Mesenchymal stem cell (in vitro differentiated cells and primary cell): ENCODE measurements at regions not wholly inside any gene's neighbourhood (a gene's known extent, or its start where the extent isn't known, plus 50 kb on each side); places are given as distances from the start of the nearest gene placed in this dataset.
A peak's percentile ranks its signal among the peaks of the same experiment; 100 is the strongest.

Source experiments
- DNase-seq: peaks from one replicate; pipeline ENCODE4 v3.0.0-alpha.2; 2013
- H2AFZ ChIP-seq: one replicate; pipeline ENCODE4 v1.6.1; 2013; ENCODE audit warnings: low read depth, mild to moderate bottlenecking, control low read depth, inconsistent platforms, low read length, moderate library complexity
- H2AK5ac ChIP-seq: 2 replicates; pipeline ENCODE4 v1.6.1; 2013; ENCODE audit warnings: low read length, moderate library complexity, mild to moderate bottlenecking, inconsistent platforms; ENCODE audit not compliant: severe bottlenecking
- H2BK120ac ChIP-seq: one replicate; pipeline ENCODE4 v1.6.1; 2013; ENCODE audit warnings: low read depth, mild to moderate bottlenecking, inconsistent platforms, low read length, moderate library complexity
- H2BK12ac ChIP-seq, 2 experiments: one replicate each; pipeline ENCODE4 v1.6.1; 2013; ENCODE audit warnings: inconsistent platforms in 2 of 2, low read length in 2 of 2, mild to moderate bottlenecking in 2 of 2, moderate library complexity in 2 of 2, control low read depth in 1 of 2
- H2BK15ac ChIP-seq: one replicate; pipeline ENCODE4 v1.6.1; 2013; ENCODE audit warnings: mild to moderate bottlenecking, low read depth, inconsistent platforms; ENCODE audit not compliant: poor library complexity, severe bottlenecking
- H2BK5ac ChIP-seq: 2 replicates; pipeline ENCODE4 v1.6.1; 2013; ENCODE audit warnings: low read depth, mild to moderate bottlenecking, low read length, control low read depth, inconsistent platforms; ENCODE audit not compliant: poor library complexity, severe bottlenecking
- H3K14ac ChIP-seq, 2 experiments: one replicate each; pipeline ENCODE4 v1.6.1; 2013; ENCODE audit warnings: inconsistent platforms in 2 of 2, low read length in 2 of 2, control low read depth in 1 of 2, mild to moderate bottlenecking in 1 of 2, moderate library complexity in 1 of 2
- H3K18ac ChIP-seq, 2 experiments: one replicate each; pipeline ENCODE4 v1.6.1; 2013; ENCODE audit warnings: inconsistent platforms in 2 of 2, low read length in 2 of 2, control low read depth in 1 of 2, low read depth in 1 of 2, mild to moderate bottlenecking in 1 of 2
- H3K23ac ChIP-seq, 2 experiments: one replicate each; pipeline ENCODE4 v1.6.1; 2013; ENCODE audit warnings: inconsistent platforms in 2 of 2, low read length in 2 of 2, mild to moderate bottlenecking in 2 of 2, moderate library complexity in 2 of 2, control low read depth in 1 of 2
- H3K27ac ChIP-seq: 2 replicates; pipeline ENCODE4 v1.5.1; 2013; ENCODE audit warnings: mild to moderate bottlenecking, moderate library complexity, low read length, control low read depth, inconsistent platforms; ENCODE audit not compliant: poor library complexity, severe bottlenecking
- H3K27me3 ChIP-seq, 2 experiments: 2 replicates each; pipeline versions ENCODE4 v1.6.1 to v1.7.0; 2013; ENCODE audit warnings: low read length in 2 of 2, mild to moderate bottlenecking in 2 of 2, moderate library complexity in 2 of 2, control low read depth in 1 of 2, inconsistent platforms in 1 of 2; ENCODE audit not compliant: control insufficient read depth in 1 of 2, insufficient read depth in 1 of 2
- H3K36me3 ChIP-seq, 2 experiments: 2 replicates each; pipeline versions ENCODE4 v1.6.1 to v1.7.0; 2013; ENCODE audit warnings: low read length in 2 of 2, control low read depth in 1 of 2, inconsistent platforms in 1 of 2, low read depth in 1 of 2, mild to moderate bottlenecking in 1 of 2; ENCODE audit not compliant: insufficient read depth in 2 of 2, control insufficient read depth in 1 of 2
- H3K4ac ChIP-seq, 2 experiments: one replicate each; pipeline ENCODE4 v1.6.1; 2013; ENCODE audit warnings: inconsistent platforms in 2 of 2, low read length in 2 of 2, mild to moderate bottlenecking in 2 of 2, moderate library complexity in 2 of 2, control low read depth in 1 of 2, low read depth in 1 of 2
- H3K4me1 ChIP-seq: 2 replicates; pipeline ENCODE4 v1.6.1; 2013; ENCODE audit warnings: low read depth, low read length, control low read depth; ENCODE audit not compliant: control insufficient read depth, insufficient read depth
- H3K4me2 ChIP-seq: 2 replicates; pipeline ENCODE4 v1.6.1; 2013; ENCODE audit warnings: low read length, mild to moderate bottlenecking, inconsistent platforms; ENCODE audit not compliant: poor library complexity, severe bottlenecking
- H3K4me3 ChIP-seq, 2 experiments: 2 replicates each; pipeline versions ENCODE4 v1.5.1 to v1.7.0; 2013; ENCODE audit warnings: low read length in 2 of 2, mild to moderate bottlenecking in 2 of 2, control low read depth in 1 of 2, low read depth in 1 of 2; ENCODE audit not compliant: insufficient read depth in 1 of 2
- H3K79me1 ChIP-seq: replicated peaks from 2 replicates; pipeline ENCODE4 v1.6.1; 2013; ENCODE audit warnings: mild to moderate bottlenecking, control low read depth, low read length, inconsistent platforms; ENCODE audit not compliant: poor library complexity, severe bottlenecking
- H3K9ac ChIP-seq: 2 replicates; pipeline ENCODE4 v1.7.0; 2013; ENCODE audit warnings: mild to moderate bottlenecking, low read length, moderate library complexity
- H3K9me3 ChIP-seq: 2 replicates; pipeline ENCODE4 v1.7.0; 2013; ENCODE audit warnings: mild to moderate bottlenecking, low read length; ENCODE audit not compliant: control insufficient read depth
- H4K8ac ChIP-seq: one replicate; pipeline ENCODE4 v1.6.1; 2013; ENCODE audit warnings: inconsistent platforms, mild to moderate bottlenecking, low read length, moderate library complexity
- H4K91ac ChIP-seq: one replicate; pipeline ENCODE4 v1.6.1; 2013; ENCODE audit warnings: mild to moderate bottlenecking, low read length, inconsistent platforms
- WGBS: methylation state at CpG from one replicate; pipeline ENCODE4 v1.1.7; 2013; ENCODE audit warnings: mixed read lengths; 5-methylcytosine and 5-hydroxymethylcytosine counted together

GRCh38 chr1:112264553-112264952 is 131.5 kb upstream of the CTTNBP2NL start:
- Histone ChIP-seq H2BK120ac (peak overlapping the region; percentile 65), H3K27ac (no peak overlapping the region), H3K23ac (no peak overlapping the region), H4K8ac (peak overlapping the region; percentile 24), H3K4ac (peak overlapping the region; percentile 46 to 83), H2BK15ac (no peak overlapping the region), H3K4me2 (no peak overlapping the region), H3K9me3 (no peaks in the 10 kb centered on the region), H2BK5ac (no peak overlapping the region), H4K91ac (no peak overlapping the region), H2AFZ (no peak overlapping the region), H3K9ac (peak overlapping the region; percentile 2), H2AK5ac (no peak overlapping the region), H3K36me3 (no peaks in the 10 kb centered on the region), H2BK12ac (peak overlapping the region in 1 of 2 experiments; percentile 59), H3K27me3 (peaks cover 0 to 9% of the 10 kb centered on the region in 2 experiments), H3K18ac (peak overlapping the region in 1 of 2 experiments; percentile 77), H3K14ac (no peak overlapping the region), H3K4me1 (no peaks in the 10 kb centered on the region), H3K4me3 (peak overlapping the region in 1 of 2 experiments; percentile 9), H3K79me1 (no peaks in the 10 kb centered on the region)
- WGBS: 0% methylated on average over 1 of the region's 2 CpGs
- DNase-seq: peak; percentile 76

GRCh38 chr1:112265931-112266330 is 130.1 kb upstream of the CTTNBP2NL start:
- Histone ChIP-seq H3K36me3 (no peaks in the 10 kb centered on the region), H2AK5ac (no peak overlapping the region), H2BK120ac (no peak overlapping the region), H3K18ac (peak overlapping the region in 1 of 2 experiments; percentile 45), H2BK15ac (no peak overlapping the region), H3K9ac (no peak overlapping the region), H3K79me1 (no peaks in the 10 kb centered on the region), H3K4me1 (no peaks in the 10 kb centered on the region), H3K9me3 (no peaks in the 10 kb centered on the region), H3K14ac (no peak overlapping the region), H4K91ac (no peak overlapping the region), H2BK5ac (no peak overlapping the region), H3K4ac (peak overlapping the region in 1 of 2 experiments; percentile 20), H3K27me3 (peaks cover 8 to 9% of the 10 kb centered on the region in 2 experiments), H2BK12ac (peak overlapping the region in 1 of 2 experiments; percentile 66), H3K4me2 (no peak overlapping the region), H2AFZ (no peak overlapping the region), H3K4me3 (no peak overlapping the region), H4K8ac (no peak overlapping the region), H3K23ac (no peak overlapping the region), H3K27ac (no peak overlapping the region)
- DNase-seq: peak; percentile 38
- 46% methylated on average over 1 of the region's 1 CpG for WGBS

- H3K27me3 ChIP-seq: peaks cover 9 to 19% of the 10 kb centered on the region in 2 experiments
- no peaks in the 10 kb centered on the region for H3K79me1 ChIP-seq
- H3K4me1 ChIP-seq: no peaks in the 10 kb centered on the region
- H3K18ac ChIP-seq: peak overlapping the region in 1 of 2 experiments; percentile 60
- no peak overlapping the region for H3K4ac ChIP-seq
- no peak overlapping the region for H4K8ac ChIP-seq
- peak overlapping the region; percentile 52 for H4K91ac ChIP-seq
- DNase-seq: no peak
- no peak overlapping the region for H3K4me3 ChIP-seq
- H3K14ac ChIP-seq: no peak overlapping the region
- no peak overlapping the region for H2BK15ac ChIP-seq
- H2BK120ac ChIP-seq: no peak overlapping the region
- no peak overlapping the region for H3K4me2 ChIP-seq
- H3K9ac ChIP-seq: no peak overlapping the region
- no peak overlapping the region for H2AFZ ChIP-seq
- no peak overlapping the region for H2AK5ac ChIP-seq
- 59% methylated on average over 1 of the region's 1 CpG for WGBS
- H3K27ac ChIP-seq: no peak overlapping the region
- no peaks in the 10 kb centered on the region for H3K9me3 ChIP-seq
- H2BK5ac ChIP-seq: no peak overlapping the region
- no peaks in the 10 kb centered on the region for H3K36me3 ChIP-seq
- no peak overlapping the region for H3K23ac ChIP-seq
- peak overlapping the region in 1 of 2 experiments; percentile 35 for H2BK12ac ChIP-seq
Observed at GRCh38 chr1:112267206-112267605, 128.8 kb upstream of the CTTNBP2NL start.

- no peak overlapping the region for H3K27ac ChIP-seq
- H3K4me3 ChIP-seq: no peak overlapping the region
- H2AK5ac ChIP-seq: no peak overlapping the region
- peak overlapping the region; percentile 6 for H4K91ac ChIP-seq
- no peaks in the 10 kb centered on the region for H3K4me1 ChIP-seq
- peak overlapping the region in 1 of 2 experiments; percentile 59 for H2BK12ac ChIP-seq
- H3K14ac ChIP-seq: no peak overlapping the region
- H3K23ac ChIP-seq: no peak overlapping the region
- no peak overlapping the region for H2BK120ac ChIP-seq
- no peak overlapping the region for H3K9ac ChIP-seq
- H3K79me1 ChIP-seq: no peaks in the 10 kb centered on the region
- H3K18ac ChIP-seq: peak overlapping the region; percentile 1 to 64
- H2BK5ac ChIP-seq: no peak overlapping the region
- no peak overlapping the region for H2AFZ ChIP-seq
- H3K4me2 ChIP-seq: no peak overlapping the region
- H3K4ac ChIP-seq: peak overlapping the region in 1 of 2 experiments; percentile 15
- peak overlapping the region; percentile 19 for H4K8ac ChIP-seq
- H3K9me3 ChIP-seq: no peaks in the 10 kb centered on the region
- no peak for DNase-seq
- H2BK15ac ChIP-seq: peak overlapping the region; percentile 6
- no peaks in the 10 kb centered on the region for H3K36me3 ChIP-seq
- peaks cover 9 to 20% of the 10 kb centered on the region in 2 experiments for H3K27me3 ChIP-seq
Observed at GRCh38 chr1:112267929-112268328, 128.1 kb upstream of the CTTNBP2NL start.
